ENCODE measurements at regions not wholly inside any gene's neighbourhood (a gene's known extent, or its start where the extent isn't known, plus 50 kb on each side); places are given as distances from the start of the nearest gene placed in this dataset.

DNA sequence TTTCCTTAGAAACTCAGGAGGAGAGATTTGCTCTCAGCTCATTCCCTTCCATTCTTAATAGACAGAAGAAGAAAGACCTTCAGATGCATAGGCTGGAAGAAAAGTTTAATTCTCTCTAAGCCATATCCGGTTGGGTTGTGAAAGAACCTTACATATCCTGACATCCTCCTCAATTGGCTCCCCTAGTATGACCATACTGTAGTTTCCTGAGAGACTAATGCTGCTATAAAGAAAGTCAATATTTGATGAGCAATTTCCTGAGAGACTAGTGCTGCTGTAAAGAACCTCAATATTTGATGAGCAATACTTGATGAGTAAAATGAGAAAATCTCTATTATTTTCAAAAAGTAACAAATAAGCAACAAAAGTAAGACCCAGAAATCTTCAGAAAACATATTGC lies 888.5 kb upstream of the SORCS1 start:
- TF ChIP-seq, protein P1, sequence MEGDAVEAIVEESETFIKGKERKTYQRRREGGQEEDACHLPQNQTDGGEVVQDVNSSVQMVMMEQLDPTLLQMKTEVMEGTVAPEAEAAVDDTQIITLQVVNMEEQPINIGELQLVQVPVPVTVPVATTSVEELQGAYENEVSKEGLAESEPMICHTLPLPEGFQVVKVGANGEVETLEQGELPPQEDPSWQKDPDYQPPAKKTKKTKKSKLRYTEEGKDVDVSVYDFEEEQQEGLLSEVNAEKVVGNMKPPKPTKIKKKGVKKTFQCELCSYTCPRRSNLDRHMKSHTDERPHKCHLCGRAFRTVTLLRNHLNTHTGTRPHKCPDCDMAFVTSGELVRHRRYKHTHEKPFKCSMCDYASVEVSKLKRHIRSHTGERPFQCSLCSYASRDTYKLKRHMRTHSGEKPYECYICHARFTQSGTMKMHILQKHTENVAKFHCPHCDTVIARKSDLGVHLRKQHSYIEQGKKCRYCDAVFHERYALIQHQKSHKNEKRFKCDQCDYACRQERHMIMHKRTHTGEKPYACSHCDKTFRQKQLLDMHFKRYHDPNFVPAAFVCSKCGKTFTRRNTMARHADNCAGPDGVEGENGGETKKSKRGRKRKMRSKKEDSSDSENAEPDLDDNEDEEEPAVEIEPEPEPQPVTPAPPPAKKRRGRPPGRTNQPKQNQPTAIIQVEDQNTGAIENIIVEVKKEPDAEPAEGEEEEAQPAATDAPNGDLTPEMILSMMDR (IDR thresholded peaks at IDR 0.05; ENCODE audit: poor library complexity), result no peak
- no peak for TF ChIP-seq EZH2 (IDR thresholded peaks at IDR 0.05; ENCODE audit: borderline replicate concordance)
